H1 (cell line): ENCODE measurements at regions not wholly inside any gene's neighbourhood (a gene's known extent, or its start where the extent isn't known, plus 50 kb on each side); places are given as distances from the start of the nearest gene placed in this dataset.

Experiments used
- BRCA1 ChIP-seq: IDR thresholded peaks from 2 replicates; pipeline ENCODE4 v1.6.1; 2012; ENCODE audit warnings: low read depth, low read length, improper control_type of control experiment
- CBX8 ChIP-seq: fragments of 300-800, 300-1000 bp; sonication (generic); IDR thresholded peaks from 2 replicates; pipeline ENCODE4 v1.7.1; 2016; ENCODE audit warnings: low read depth, low read length, borderline replicate concordance
- CEBPB ChIP-seq: IDR thresholded peaks from 2 replicates; pipeline ENCODE4 v1.6.1; 2012; ENCODE audit warnings: low read depth, low read length
- EP300 ChIP-seq, 2 experiments: IDR thresholded peaks; 1 replicate in 1 of 2; 2 replicates in 1 of 2; pipeline ENCODE4 v1.6.1; 2011 to 2012; ENCODE audit warnings: low read depth in 2 of 2, low read length in 2 of 2, mild to moderate bottlenecking in 2 of 2, borderline replicate concordance in 1 of 2, inconsistent platforms in 1 of 2, moderate library complexity in 1 of 2
- EZH2 ChIP-seq: fragments of 200-600 bp; sonication (generic); IDR thresholded peaks from 2 replicates; pipeline ENCODE4 v1.7.1; 2012; ENCODE audit warnings: low read depth, mild to moderate bottlenecking, moderate library complexity, low read length, inconsistent platforms; ENCODE audit not compliant: severe bottlenecking
- JUN ChIP-seq: IDR thresholded peaks from 2 replicates; pipeline ENCODE4 v1.6.1; 2011; ENCODE audit warnings: low read depth, mild to moderate bottlenecking, improper control_type of control experiment, low read length
- POLR2A ChIP-seq, 2 experiments: IDR thresholded peaks; 1 replicate in 1 of 2; 2 replicates in 1 of 2; pipeline ENCODE4 v1.6.1; 2011; ENCODE audit warnings: low read depth in 2 of 2, low read length in 2 of 2, mild to moderate bottlenecking in 2 of 2; ENCODE audit errors: control extremely low read depth in 1 of 2
- POLR2AphosphoS5 ChIP-seq: IDR thresholded peaks from 2 replicates; pipeline ENCODE4 v1.6.1; 2011; ENCODE audit warnings: low read depth, low read length
- RFX5 ChIP-seq: IDR thresholded peaks from 2 replicates; pipeline ENCODE4 v1.6.1; 2011; ENCODE audit warnings: low read depth, low read length, improper control_type of control experiment, borderline replicate concordance
- SRF ChIP-seq: IDR thresholded peaks from 2 replicates; pipeline ENCODE4 v1.6.1; 2011; ENCODE audit warnings: mild to moderate bottlenecking, low read depth, low read length, moderate library complexity
- TBP ChIP-seq: IDR thresholded peaks from 2 replicates; pipeline ENCODE4 v1.6.1; 2011; ENCODE audit warnings: low read depth, low read length, improper control_type of control experiment
- TF ChIP-seq, protein P1 (sequence below): IDR thresholded peaks from 2 replicates; pipeline ENCODE4 v1.6.1; 2012; ENCODE audit warnings: inconsistent platforms
- TF ChIP-seq, protein P2 (sequence below), 3 experiments: IDR thresholded peaks; 1 replicate in 2 of 3; 2 replicates in 1 of 3; pipeline versions ENCODE4 v1.5.1 to v1.6.1; 2011; ENCODE audit warnings: low read length in 3 of 3, mild to moderate bottlenecking in 3 of 3, inconsistent platforms in 2 of 3, low read depth in 1 of 3, moderate library complexity in 1 of 3; ENCODE audit not compliant: insufficient read depth in 1 of 3; ENCODE audit errors: control extremely low read depth in 1 of 3

- TF ChIP-seq, protein P1, sequence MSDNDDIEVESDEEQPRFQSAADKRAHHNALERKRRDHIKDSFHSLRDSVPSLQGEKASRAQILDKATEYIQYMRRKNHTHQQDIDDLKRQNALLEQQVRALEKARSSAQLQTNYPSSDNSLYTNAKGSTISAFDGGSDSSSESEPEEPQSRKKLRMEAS, result no peak
- no peak for TF ChIP-seq EP300 (IDR thresholded peaks at IDR 0.05; ENCODE audit: borderline replicate concordance in 1 of 2, low read depth in 2 of 2, low read length in 2 of 2)
- no peak for TF ChIP-seq POLR2AphosphoS5
- TF ChIP-seq, protein P2, sequence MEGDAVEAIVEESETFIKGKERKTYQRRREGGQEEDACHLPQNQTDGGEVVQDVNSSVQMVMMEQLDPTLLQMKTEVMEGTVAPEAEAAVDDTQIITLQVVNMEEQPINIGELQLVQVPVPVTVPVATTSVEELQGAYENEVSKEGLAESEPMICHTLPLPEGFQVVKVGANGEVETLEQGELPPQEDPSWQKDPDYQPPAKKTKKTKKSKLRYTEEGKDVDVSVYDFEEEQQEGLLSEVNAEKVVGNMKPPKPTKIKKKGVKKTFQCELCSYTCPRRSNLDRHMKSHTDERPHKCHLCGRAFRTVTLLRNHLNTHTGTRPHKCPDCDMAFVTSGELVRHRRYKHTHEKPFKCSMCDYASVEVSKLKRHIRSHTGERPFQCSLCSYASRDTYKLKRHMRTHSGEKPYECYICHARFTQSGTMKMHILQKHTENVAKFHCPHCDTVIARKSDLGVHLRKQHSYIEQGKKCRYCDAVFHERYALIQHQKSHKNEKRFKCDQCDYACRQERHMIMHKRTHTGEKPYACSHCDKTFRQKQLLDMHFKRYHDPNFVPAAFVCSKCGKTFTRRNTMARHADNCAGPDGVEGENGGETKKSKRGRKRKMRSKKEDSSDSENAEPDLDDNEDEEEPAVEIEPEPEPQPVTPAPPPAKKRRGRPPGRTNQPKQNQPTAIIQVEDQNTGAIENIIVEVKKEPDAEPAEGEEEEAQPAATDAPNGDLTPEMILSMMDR (IDR thresholded peaks at IDR 0.05; ENCODE audit: control extremely low read depth in 1 of 3, insufficient read depth in 1 of 3, low read depth in 1 of 3, low read length in 3 of 3), result no peak
- TF ChIP-seq POLR2A (IDR thresholded peaks at IDR 0.05; ENCODE audit: control extremely low read depth in 1 of 2, low read depth in 2 of 2, low read length in 2 of 2), result no peak
- no peak for TF ChIP-seq TBP
- TF ChIP-seq JUN, result no peak
- TF ChIP-seq CEBPB, result no peak
- no peak for TF ChIP-seq SRF
- TF ChIP-seq CBX8, result no peak
- no peak for TF ChIP-seq BRCA1
- no peak for TF ChIP-seq EZH2
- TF ChIP-seq RFX5, result no peak
Observed at GRCh38 chr20:53856300-53857295, 213.8 kb downstream of the BCAS1 start.
